Lung (tissue), 11 donors: ENCODE measurements at regions not wholly inside any gene's neighbourhood (a gene's known extent, or its start where the extent isn't known, plus 50 kb on each side); places are given as distances from the start of the nearest gene placed in this dataset.

Experiments
- ATAC-seq: fragments of 200-7000 bp; cut with Tn5 transposase; one replicate; pipeline ENCODE4 v1.9.1; 2020; ENCODE audit warnings: moderate number of reproducible peaks; ENCODE audit not compliant: insufficient read depth, low FRiP score
- DNase-seq, 3 donors: peaks; one replicate each; pipeline ENCODE4 v3.0.0-alpha.2; 2013 to 2017
- H3K27ac ChIP-seq, 2 donors: one replicate each; pipeline ENCODE4 v1.5.1; 2013; ENCODE audit warnings: mild to moderate bottlenecking in 2 of 2, moderate library complexity in 2 of 2, control low read depth in 1 of 2, inconsistent platforms in 1 of 2, low read depth in 1 of 2, low read length in 1 of 2
- H3K27me3 ChIP-seq, 3 donors: one replicate each; pipeline ENCODE4 v1.5.1; 2013; ENCODE audit warnings: low read length in 2 of 3; ENCODE audit not compliant: control insufficient read depth in 3 of 3, insufficient read depth in 3 of 3
- H3K36me3 ChIP-seq, 4 donors: one replicate each; pipeline ENCODE4 v1.5.1; 2013; ENCODE audit warnings: low read length in 4 of 4, mild to moderate bottlenecking in 1 of 4, moderate library complexity in 1 of 4; ENCODE audit not compliant: control insufficient read depth in 4 of 4, insufficient read depth in 4 of 4
- H3K4me1 ChIP-seq, 5 donors: one replicate each; pipeline ENCODE4 v1.5.1; 2013; ENCODE audit warnings: low read length in 5 of 5, mild to moderate bottlenecking in 2 of 5, moderate library complexity in 1 of 5; ENCODE audit not compliant: control insufficient read depth in 5 of 5, insufficient read depth in 5 of 5
- H3K4me3 ChIP-seq: one replicate; pipeline ENCODE4 v1.5.1; 2013; ENCODE audit warnings: mild to moderate bottlenecking, control low read depth, moderate library complexity
- H3K9ac ChIP-seq, 2 donors: one replicate each; pipeline ENCODE4 v1.5.1; 2013; ENCODE audit warnings: low read length in 2 of 2, control low read depth in 1 of 2; ENCODE audit not compliant: insufficient read depth in 1 of 2
- H3K9me3 ChIP-seq, 4 donors: one replicate each; pipeline ENCODE4 v1.5.1; 2013; ENCODE audit warnings: low read length in 3 of 4, mild to moderate bottlenecking in 1 of 4, moderate library complexity in 1 of 4; ENCODE audit not compliant: control insufficient read depth in 4 of 4, insufficient read depth in 3 of 4
- WGBS, 2 donors: extraction: QIAGEN DNeasy Blood & Tissue Kit; methylation state at CpG; one replicate each; pipeline ENCODE4 v1.1.7; 2013; 5-methylcytosine and 5-hydroxymethylcytosine counted together
- TF ChIP-seq, protein P1 (sequence below): IDR thresholded peaks from 2 replicates; pipeline ENCODE4 v1.5.1; 2012; ENCODE audit warnings: mild to moderate bottlenecking; ENCODE audit errors: control extremely low read depth, extremely low read depth
- donor health status: control.
- donor health status: control.
- donor health status: Bipolar disorder and iron deficiency.
- donor health status: healthy.
- donor health status: DM: yes; HTN: yes; CAD: no.

DNA sequence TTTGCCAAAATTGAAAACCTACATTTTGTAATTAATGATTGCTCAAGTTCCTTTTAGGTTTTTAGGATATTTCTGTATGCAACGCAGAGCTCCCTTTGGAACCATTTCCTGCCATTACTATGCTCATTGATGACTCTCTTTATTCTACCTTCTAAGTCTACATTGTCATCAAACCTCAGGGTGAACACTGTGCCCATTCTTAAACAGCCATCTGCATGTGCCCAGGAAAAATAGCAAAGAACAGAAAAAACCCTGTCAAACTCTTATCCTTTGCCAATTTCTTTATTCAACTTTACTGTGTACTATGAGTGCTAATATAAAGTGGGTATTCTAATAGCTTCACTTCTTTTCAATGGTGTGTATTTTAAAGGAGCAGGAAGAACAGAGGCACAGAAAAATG lies 1455.9 kb downstream of the ADGRL3 start:
- DNase-seq (no peak), ATAC-seq (no peak)
- TF ChIP-seq, protein P1, sequence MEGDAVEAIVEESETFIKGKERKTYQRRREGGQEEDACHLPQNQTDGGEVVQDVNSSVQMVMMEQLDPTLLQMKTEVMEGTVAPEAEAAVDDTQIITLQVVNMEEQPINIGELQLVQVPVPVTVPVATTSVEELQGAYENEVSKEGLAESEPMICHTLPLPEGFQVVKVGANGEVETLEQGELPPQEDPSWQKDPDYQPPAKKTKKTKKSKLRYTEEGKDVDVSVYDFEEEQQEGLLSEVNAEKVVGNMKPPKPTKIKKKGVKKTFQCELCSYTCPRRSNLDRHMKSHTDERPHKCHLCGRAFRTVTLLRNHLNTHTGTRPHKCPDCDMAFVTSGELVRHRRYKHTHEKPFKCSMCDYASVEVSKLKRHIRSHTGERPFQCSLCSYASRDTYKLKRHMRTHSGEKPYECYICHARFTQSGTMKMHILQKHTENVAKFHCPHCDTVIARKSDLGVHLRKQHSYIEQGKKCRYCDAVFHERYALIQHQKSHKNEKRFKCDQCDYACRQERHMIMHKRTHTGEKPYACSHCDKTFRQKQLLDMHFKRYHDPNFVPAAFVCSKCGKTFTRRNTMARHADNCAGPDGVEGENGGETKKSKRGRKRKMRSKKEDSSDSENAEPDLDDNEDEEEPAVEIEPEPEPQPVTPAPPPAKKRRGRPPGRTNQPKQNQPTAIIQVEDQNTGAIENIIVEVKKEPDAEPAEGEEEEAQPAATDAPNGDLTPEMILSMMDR = no peak
- H3K4me3 ChIP-seq = no peak overlapping the region
- WGBS, 2 donors = 59 to 80% methylated on average over 1 of the region's 1 CpG
- H3K36me3 ChIP-seq = no peaks in the 10 kb centered on the region
- H3K27me3 ChIP-seq = no peaks in the 10 kb centered on the region
- no peaks in the 10 kb centered on the region for H3K9me3 ChIP-seq
- H3K27ac ChIP-seq = no peak overlapping the region
- no peaks in the 10 kb centered on the region for H3K4me1 ChIP-seq
- H3K9ac ChIP-seq = no peak overlapping the region

DNA sequence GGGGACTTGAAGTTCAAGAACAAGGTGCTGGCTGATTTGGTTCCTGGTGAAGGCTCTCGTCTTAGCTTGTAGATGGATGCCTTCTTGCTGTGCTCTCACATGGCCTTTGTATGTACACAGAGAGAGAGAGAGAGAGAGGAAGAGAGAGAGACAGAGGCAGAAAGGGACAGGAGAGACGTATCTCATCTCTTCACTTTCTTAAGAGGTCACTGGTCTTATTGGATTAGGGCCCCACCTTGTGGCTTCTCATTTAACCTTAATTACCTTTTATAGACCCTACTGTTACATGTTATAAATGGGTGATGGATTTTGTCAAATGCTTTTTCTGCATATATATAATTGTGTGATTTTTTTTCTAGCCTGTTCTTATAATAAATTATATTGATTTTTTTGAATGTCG lies 1444.2 kb downstream of the ADGRL3 start:
- H3K27me3 ChIP-seq = no peaks in the 10 kb centered on the region
- no peaks in the 10 kb centered on the region for H3K9me3 ChIP-seq
- peak in 2 of 3 donors; percentile 46 to 52 for DNase-seq
- TF ChIP-seq, protein P1 = no peak
- no peak overlapping the region for H3K27ac ChIP-seq
- H3K9ac ChIP-seq = no peak overlapping the region
- no peaks in the 10 kb centered on the region for H3K36me3 ChIP-seq
- no peak overlapping the region for H3K4me3 ChIP-seq
- H3K4me1 ChIP-seq = no peaks in the 10 kb centered on the region
- ATAC-seq = no peak
- WGBS, 2 donors = 29 to 39% methylated on average over 3 of the region's 3 CpGs

DNA sequence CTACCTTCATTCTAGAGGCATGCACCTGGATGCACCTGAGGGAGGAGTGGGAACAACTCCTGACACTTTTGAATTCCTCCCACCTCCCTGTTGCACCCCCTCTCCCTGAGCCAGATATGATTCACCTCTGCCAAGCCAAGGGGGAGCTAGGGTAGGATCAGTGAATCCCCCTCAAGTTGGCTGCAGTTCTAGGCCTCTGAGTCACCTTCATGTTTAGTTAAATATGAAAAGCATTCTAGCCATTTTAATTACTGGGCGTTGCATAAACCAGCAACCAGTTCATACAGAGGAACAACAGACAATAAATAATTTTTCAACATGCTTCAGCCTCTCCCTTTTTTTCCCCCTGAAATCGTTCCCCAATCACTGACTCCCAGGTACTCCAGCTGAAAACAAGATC lies 1440.2 kb downstream of the ADGRL3 start:
- no peaks in the 10 kb centered on the region for H3K36me3 ChIP-seq
- H3K4me3 ChIP-seq = no peak overlapping the region
- 62 to 68% methylated on average over 2 of the region's 2 CpGs for WGBS, 2 donors
- H3K9ac ChIP-seq = no peak overlapping the region
- H3K27ac ChIP-seq = no peak overlapping the region
- DNase-seq (no peak), ATAC-seq (no peak)
- TF ChIP-seq, protein P1 = no peak
- H3K4me1 ChIP-seq = no peaks in the 10 kb centered on the region
- H3K27me3 ChIP-seq = no peaks in the 10 kb centered on the region
- H3K9me3 ChIP-seq = no peaks in the 10 kb centered on the region

DNA sequence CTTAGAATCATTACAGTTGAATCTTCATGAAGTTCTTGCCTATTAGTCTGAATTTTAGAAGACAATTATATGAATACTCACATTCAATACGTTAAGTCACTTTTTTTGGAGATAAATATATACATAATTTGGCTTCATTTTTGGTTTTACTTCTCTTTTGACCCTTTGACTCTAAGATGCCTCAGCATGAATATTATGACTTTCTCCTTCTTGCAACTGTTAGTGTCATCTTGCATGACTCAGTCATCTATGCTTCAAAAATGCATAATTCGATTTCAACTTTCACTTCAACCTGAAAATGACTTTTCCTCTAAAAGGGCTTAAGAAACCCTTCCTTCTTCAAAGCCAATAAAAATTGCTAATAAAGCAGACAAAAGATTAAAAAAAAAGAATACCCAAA lies 1427.5 kb downstream of the ADGRL3 start:
- Histone ChIP-seq H3K4me1 (no peaks in the 10 kb centered on the region), H3K27me3 (no peaks in the 10 kb centered on the region), H3K9me3 (peaks cover 0 to 2% (median under 1%) of the 10 kb centered on the region in 4 donors), H3K9ac (no peak overlapping the region), H3K4me3 (no peak overlapping the region), H3K36me3 (no peaks in the 10 kb centered on the region), H3K27ac (no peak overlapping the region)
- TF ChIP-seq, protein P1 = no peak
- no peak for DNase-seq
- 74 to 83% methylated on average over 2 of the region's 2 CpGs for WGBS, 2 donors
- ATAC-seq = no peak
